ENCODE measurements at regions not wholly inside any gene's neighbourhood (a gene's known extent, or its start where the extent isn't known, plus 50 kb on each side); places are given as distances from the start of the nearest gene placed in this dataset.

DNA sequence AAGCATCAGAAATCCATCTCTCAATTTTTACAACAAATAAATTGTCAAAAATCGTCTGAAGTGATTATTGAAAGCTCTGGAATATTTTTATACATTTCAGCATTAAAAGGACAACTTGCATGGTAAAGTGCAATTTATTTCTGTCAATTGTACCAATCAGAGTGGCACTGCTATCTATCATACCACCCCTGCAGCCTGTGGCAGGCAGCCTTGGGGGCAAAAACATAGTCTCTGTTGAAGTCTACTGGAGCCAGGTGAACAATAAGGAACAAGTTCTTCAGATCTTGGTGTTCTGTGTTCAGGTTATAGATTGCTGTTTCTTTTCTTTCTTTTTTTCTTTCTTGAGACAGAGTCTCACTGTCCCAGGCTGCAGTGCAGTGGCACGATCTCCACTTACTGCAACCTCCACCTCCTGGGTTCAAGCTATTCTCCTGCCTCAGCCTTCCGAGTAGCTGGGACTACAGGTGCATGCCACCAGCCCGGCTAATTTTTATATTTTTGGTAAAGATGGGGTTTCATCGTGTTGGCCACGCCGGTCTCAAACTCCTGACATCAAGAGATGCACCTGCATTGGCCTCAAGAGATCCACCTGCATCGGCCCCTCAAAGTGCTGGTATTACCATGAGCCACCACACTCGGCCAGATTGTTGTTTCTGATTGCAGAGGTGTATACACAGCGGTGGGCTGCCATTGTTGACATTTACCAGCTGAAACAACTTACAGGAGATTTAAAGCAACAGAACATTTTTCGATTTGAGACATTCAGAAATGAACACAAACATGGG is 629.6 kb downstream of the SLC16A7 start:
- TF ChIP-seq, protein P1, sequence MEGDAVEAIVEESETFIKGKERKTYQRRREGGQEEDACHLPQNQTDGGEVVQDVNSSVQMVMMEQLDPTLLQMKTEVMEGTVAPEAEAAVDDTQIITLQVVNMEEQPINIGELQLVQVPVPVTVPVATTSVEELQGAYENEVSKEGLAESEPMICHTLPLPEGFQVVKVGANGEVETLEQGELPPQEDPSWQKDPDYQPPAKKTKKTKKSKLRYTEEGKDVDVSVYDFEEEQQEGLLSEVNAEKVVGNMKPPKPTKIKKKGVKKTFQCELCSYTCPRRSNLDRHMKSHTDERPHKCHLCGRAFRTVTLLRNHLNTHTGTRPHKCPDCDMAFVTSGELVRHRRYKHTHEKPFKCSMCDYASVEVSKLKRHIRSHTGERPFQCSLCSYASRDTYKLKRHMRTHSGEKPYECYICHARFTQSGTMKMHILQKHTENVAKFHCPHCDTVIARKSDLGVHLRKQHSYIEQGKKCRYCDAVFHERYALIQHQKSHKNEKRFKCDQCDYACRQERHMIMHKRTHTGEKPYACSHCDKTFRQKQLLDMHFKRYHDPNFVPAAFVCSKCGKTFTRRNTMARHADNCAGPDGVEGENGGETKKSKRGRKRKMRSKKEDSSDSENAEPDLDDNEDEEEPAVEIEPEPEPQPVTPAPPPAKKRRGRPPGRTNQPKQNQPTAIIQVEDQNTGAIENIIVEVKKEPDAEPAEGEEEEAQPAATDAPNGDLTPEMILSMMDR (optimal IDR thresholded peaks at IDR 0.05 in 1 of 3, IDR thresholded peaks at IDR 0.05 in 1 of 3, conservative IDR thresholded peaks at IDR 0.05 in 1 of 3; ENCODE audit: extremely low read depth in 1 of 3, insufficient read depth in 2 of 3, low read length in 3 of 3), result no peak
- no peak for TF ChIP-seq EZH2 (IDR thresholded peaks at IDR 0.05; ENCODE audit: low read length)
